SK-N-MC (cell line): ENCODE measurements at regions not wholly inside any gene's neighbourhood (a gene's known extent, or its start where the extent isn't known, plus 50 kb on each side); places are given as distances from the start of the nearest gene placed in this dataset.

Source experiments
- EZH2 ChIP-seq: fragments of 200-600 bp; sonication (generic); IDR thresholded peaks from one replicate; pipeline ENCODE4 v1.6.1; 2017; ENCODE audit warnings: antibody characterized with exemption
- POLR2AphosphoS5 ChIP-seq: IDR thresholded peaks from 2 replicates; pipeline ENCODE4 v1.6.1; 2012; ENCODE audit warnings: mild to moderate bottlenecking, low read depth, low read length, borderline replicate concordance

DNA sequence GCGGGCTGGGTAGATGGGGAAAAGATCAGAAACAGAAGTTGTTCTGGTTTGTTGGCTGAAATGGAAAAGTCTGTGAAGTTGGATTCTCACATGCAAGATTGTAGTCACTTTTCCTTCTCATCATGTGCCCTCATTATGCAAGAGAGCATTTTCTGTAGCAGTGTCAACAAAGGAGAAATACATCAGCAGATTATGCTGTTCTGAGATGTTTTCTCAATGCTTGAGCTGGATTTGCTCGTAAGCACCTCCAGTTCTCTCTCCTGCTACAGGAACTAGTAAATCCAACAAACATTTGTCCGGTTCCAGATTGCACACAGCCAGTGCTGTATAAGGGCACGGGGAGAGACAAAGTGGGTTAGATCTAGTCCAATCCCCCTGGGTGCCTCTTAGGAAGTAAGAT, 90.0 kb downstream of the GATA3 start:
- TF ChIP-seq EZH2 (no peak), POLR2AphosphoS5 (no peak)
